VCaP (cell line): ENCODE measurements at regions not wholly inside any gene's neighbourhood (a gene's known extent, or its start where the extent isn't known, plus 50 kb on each side); places are given as distances from the start of the nearest gene placed in this dataset.

Experiments used
- H3K27ac ChIP-seq: fragments of 450-650 bp; 2 replicates; pipeline ENCODE4 v1.5.1; 2017
- CTCF ChIP-seq: fragments of 450-650 bp; conservative IDR thresholded peaks from 2 replicates; pipeline ENCODE4 v1.5.1; 2017; ENCODE audit warnings: mild to moderate bottlenecking, moderate library complexity

GRCh38 chr1:201742955-201743805 is 85.8 kb upstream of the IPO9 start:
- H3K27ac ChIP-seq = no peak overlapping the region
- TF ChIP-seq CTCF = no peak

DNA sequence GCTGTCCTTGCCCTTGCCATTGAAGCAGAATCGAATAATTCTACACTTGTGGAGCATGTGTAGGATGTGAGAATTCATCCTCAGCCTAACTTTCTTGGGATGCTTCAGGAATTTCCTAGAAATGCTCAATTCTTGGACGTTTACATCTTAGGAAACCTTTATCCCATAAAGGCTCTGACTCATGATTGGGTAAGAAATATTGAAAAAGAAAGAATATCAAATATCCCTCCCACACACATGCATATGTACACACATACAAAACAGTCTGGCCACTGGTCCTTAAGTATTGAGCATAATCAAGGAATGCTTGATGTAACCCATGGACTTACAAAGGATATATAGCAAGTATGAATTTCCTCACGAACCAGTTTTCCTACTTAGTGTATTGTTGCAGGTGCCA is 83.9 kb upstream of the IPO9 start:
- H3K27ac ChIP-seq = no peak overlapping the region
- TF ChIP-seq CTCF = no peak

- no peak overlapping the region for H3K27ac ChIP-seq
These were observed 82.8 kb upstream of the IPO9 start for GRCh38 chr1:201746156-201746555.

GRCh38 chr1:201747261-201747660 is 81.7 kb upstream of the IPO9 start:
- no peak overlapping the region for H3K27ac ChIP-seq

More at GRCh38 chr1:201746156-201746555, 82.8 kb upstream of the IPO9 start:
- no peak for TF ChIP-seq CTCF

DNA sequence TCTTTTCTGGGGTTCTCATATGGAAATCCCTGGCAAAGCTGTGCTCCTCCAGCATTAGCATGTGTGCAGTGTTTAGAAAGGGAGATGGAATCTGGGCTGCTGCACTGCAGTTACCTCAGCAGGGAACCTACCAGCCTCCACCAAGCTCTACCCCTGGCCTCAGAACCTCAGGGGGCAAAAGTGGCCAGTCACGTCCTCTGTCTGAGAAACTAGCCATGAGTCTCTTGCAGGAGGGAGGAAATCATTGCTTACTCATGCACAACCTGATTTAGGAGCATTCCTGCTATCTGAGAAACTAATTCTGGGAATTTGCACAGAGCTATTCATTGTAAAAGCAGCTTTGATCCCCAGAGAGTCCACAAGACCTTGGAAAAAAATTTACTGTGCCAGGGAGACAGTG is 80.6 kb upstream of the IPO9 start:
- TF ChIP-seq CTCF = no peak
- no peak overlapping the region for H3K27ac ChIP-seq

More at GRCh38 chr1:201747261-201747660, 81.7 kb upstream of the IPO9 start:
- TF ChIP-seq CTCF = no peak

GRCh38 chr1:201749059-201749690 is 79.8 kb upstream of the IPO9 start:
- TF ChIP-seq CTCF = no peak
- H3K27ac ChIP-seq = no peak overlapping the region

- H3K27ac ChIP-seq = no peak overlapping the region
- no peak for TF ChIP-seq CTCF
These were observed 78.8 kb upstream of the IPO9 start for GRCh38 chr1:201750120-201750519.
